Activated naive CD4-positive, alpha-beta T cell treated with anti-CD3 and anti-CD28 coated beads for 36 hours (primary cell): ENCODE measurements at regions not wholly inside any gene's neighbourhood (a gene's known extent, or its start where the extent isn't known, plus 50 kb on each side); places are given as distances from the start of the nearest gene placed in this dataset.

ENCODE experiments used
- CTCF ChIA-PET: fragments of 350-600 bp; sonication (Branson Sonifier 250); formaldehyde crosslinking; loops from one replicate; lab custom pipeline; 2021; ENCODE audit warnings: antibody characterized with exemption; lab: Charles Lee
- DNase-seq: peaks from one replicate; pipeline ENCODE4 v3.0.0-alpha.2; 2020
- H3K27ac Mint-ChIP-seq: one replicate; pipeline ENCODE4 v1.8.0; 2021; ENCODE audit warnings: mild to moderate bottlenecking, mixed read lengths
- H3K27me3 Mint-ChIP-seq: one replicate; pipeline ENCODE4 v1.8.0; 2021; ENCODE audit warnings: low read depth, mixed read lengths
- H3K36me3 Mint-ChIP-seq: one replicate; pipeline ENCODE4 v1.8.0; 2021; ENCODE audit warnings: low read depth, mixed read lengths
- H3K4me1 Mint-ChIP-seq: one replicate; pipeline ENCODE4 v1.8.0; 2021; ENCODE audit warnings: low read depth, mixed read lengths
- H3K4me3 Mint-ChIP-seq: one replicate; pipeline ENCODE4 v1.8.0; 2021; ENCODE audit warnings: mild to moderate bottlenecking, moderate library complexity, mixed read lengths
- H3K9me3 Mint-ChIP-seq: one replicate; pipeline ENCODE4 v1.8.0; 2021; ENCODE audit warnings: mixed read lengths
- intact Hi-C: fragments of 100-400 bp; cut with micrococcal nuclease; formaldehyde crosslinking; loops from one replicate; pipeline ENCODE4 v1.15.1; 2023

GRCh38 chr4:110305455-110305854, 107.0 kb upstream of the ELOVL6 start:
- CTCF ChIA-PET, result no interaction called here
- DNase-seq, result no peak

DNA sequence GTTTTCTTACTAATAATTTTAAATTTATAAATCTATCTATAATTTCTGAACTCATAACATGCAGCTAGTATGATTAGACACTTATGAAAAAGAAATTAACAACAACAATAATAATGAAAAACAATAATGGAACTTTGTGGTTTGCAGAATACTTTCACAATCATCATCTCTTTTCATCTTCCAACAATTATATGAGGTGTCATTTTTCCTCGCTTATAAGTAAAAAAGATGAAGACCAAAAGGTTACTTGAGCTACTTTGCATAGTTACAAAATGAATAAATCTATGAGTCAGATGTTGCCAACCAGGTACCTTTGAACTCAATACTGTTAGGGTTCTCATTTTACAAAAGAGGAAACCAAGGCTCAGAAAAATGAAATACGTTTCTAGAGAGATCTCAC, 98.5 kb upstream of the ELOVL6 start:
- no peaks in the 10 kb centered on the region for H3K36me3 Mint-ChIP-seq
- intact Hi-C loops, result loop anchor here (1.0 to 5.0 kb wide), 10 partner anchors 10 to 868 kb away; partner anchors contain the start of gene MCUB

More at GRCh38 chr4:110305455-110305854, 107.0 kb upstream of the ELOVL6 start:
- intact Hi-C loops, result no loop called here
- peaks cover 34% of the 10 kb centered on the region for H3K27me3 Mint-ChIP-seq
- no peak overlapping the region for H3K4me3 Mint-ChIP-seq
- H3K9me3 Mint-ChIP-seq, result no peaks in the 10 kb centered on the region
- no peak overlapping the region for H3K27ac Mint-ChIP-seq
- no peaks in the 10 kb centered on the region for H3K4me1 Mint-ChIP-seq
- H3K36me3 Mint-ChIP-seq, result no peaks in the 10 kb centered on the region

DNA sequence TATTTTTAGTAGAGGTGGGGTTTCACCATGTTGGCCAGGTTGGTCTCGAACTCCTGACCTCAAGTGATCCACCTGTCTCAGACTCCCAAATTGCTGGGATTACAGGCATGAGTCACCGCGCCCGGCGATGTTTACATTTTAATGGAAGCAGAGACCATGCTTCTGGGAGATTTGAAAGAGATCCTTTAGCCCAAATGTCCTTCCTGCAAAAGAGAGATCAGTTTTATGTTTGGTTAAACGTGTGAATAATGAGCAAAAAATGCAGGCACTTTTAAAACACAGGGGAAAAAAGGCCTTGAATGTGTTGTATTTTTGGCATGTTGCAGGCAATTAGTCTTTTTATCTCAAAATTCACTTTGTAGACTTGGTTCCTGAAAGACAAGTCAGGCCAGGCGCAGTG, 95.8 kb upstream of the ELOVL6 start:
- intact Hi-C loops, result no loop called here
- peaks cover 61% of the 10 kb centered on the region for H3K27me3 Mint-ChIP-seq
- no peak for DNase-seq
- no peak overlapping the region for H3K27ac Mint-ChIP-seq
- H3K4me1 Mint-ChIP-seq, result peaks cover 13% of the 10 kb centered on the region
- H3K9me3 Mint-ChIP-seq, result no peaks in the 10 kb centered on the region
- H3K4me3 Mint-ChIP-seq, result no peak overlapping the region
- CTCF ChIA-PET, result no interaction called here
- no peaks in the 10 kb centered on the region for H3K36me3 Mint-ChIP-seq

More for the DNA sequence above, 98.5 kb upstream of the ELOVL6 start:
- H3K9me3 Mint-ChIP-seq, result no peaks in the 10 kb centered on the region
- no peak overlapping the region for H3K4me3 Mint-ChIP-seq
- H3K27ac Mint-ChIP-seq, result no peak overlapping the region
- CTCF ChIA-PET, result interaction anchor here (1.1 to 1.4 kb wide), 2 partner anchors 98 to 247 kb away, joined by 3 to 4 read pairs; partner anchors contain the start of gene ELOVL6
- H3K27me3 Mint-ChIP-seq, result peaks cover 56% of the 10 kb centered on the region
- DNase-seq, result no peak
- peaks cover 13% of the 10 kb centered on the region for H3K4me1 Mint-ChIP-seq

DNA sequence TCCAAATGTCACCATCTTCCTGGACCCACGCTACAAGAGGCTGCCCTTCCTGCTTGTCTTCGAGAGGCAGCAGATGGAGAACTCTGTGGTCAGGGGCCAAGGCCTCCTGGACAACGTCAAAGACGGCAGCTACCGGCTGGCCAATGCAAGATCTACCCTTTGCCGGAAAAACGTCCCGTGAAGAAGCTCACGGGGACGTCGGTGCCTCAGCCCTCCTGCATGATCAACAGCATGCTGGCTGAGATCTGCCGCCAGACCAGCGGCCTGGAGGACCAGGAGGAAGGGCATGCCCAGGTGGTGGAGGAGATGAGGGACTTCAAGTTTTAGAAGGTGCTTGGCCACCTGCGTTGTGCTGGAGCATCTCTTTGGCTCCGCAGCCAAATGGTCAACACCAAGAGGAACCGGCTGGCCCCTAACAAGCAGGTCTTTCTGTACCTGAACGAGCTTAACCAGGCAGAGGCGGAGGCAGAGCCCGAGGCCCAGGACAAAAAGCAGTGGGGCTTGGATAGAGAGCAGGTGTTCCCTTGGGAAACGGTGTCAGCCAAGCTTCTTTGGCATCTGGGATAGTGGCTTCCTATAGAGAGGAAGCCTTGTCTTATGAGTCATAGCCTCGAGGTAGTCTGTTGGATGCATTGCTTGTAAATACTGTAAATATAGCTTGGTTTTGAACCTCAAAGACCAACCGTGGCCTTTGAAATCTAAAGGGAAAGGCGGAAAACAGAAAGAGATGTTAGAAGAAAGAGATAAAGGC, 94.8 kb upstream of the ELOVL6 start:
- no peaks in the 10 kb centered on the region for H3K9me3 Mint-ChIP-seq
- peaks cover 59% of the 10 kb centered on the region for H3K27me3 Mint-ChIP-seq
- CTCF ChIA-PET, result no interaction called here

GRCh38 chr4:110290511-110290910, 92.1 kb upstream of the ELOVL6 start:
- CTCF ChIA-PET, result interaction anchor here (1.1 to 1.3 kb wide), 2 partner anchors 25 to 241 kb away, joined by 3 read pairs; no protein-coding TSS in a partner anchor
- Mint-ChIP-seq H3K4me1 (peaks cover 8% of the 10 kb centered on the region), H3K27ac (no peak overlapping the region), H3K4me3 (no peak overlapping the region), H3K9me3 (no peaks in the 10 kb centered on the region), H3K27me3 (peaks cover 53% of the 10 kb centered on the region), H3K36me3 (no peaks in the 10 kb centered on the region)
- intact Hi-C loops, result no loop called here
- DNase-seq, result no peak

More for the DNA sequence above, 94.8 kb upstream of the ELOVL6 start:
- Mint-ChIP-seq H3K4me1 (peaks cover 13% of the 10 kb centered on the region), H3K27ac (no peak overlapping the region), H3K36me3 (no peaks in the 10 kb centered on the region), H3K4me3 (no peak overlapping the region)
- DNase-seq, result no peak
- intact Hi-C loops, result no loop called here

DNA sequence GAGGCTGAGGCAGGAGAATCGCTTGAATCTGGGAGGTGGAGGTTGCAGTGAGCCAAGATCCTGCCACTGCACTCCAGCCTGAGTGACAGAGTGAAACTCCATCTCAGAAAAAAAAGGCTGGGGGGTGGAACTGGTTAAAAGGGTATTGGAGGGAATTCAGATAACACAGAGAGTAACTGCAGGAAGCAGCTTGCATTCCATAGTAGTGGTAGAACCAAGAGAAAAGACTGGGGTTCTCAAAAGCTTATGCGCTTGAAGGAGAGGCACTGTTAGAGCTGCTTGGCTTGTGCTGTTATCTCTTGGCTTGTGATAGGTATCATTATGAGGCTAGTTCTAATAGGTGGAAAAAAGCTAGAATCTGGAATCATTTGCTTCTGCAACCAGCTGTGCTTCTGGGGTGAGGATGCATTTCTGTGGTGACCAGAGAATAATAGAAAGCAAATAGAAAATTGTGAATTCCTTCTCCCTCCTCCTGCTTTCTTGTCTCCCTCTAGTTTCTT, 91.2 kb upstream of the ELOVL6 start:
- Mint-ChIP-seq H3K9me3 (no peaks in the 10 kb centered on the region), H3K27ac (no peak overlapping the region), H3K27me3 (peaks cover 49% of the 10 kb centered on the region), H3K4me1 (peaks cover 8% of the 10 kb centered on the region), H3K4me3 (no peak overlapping the region), H3K36me3 (no peaks in the 10 kb centered on the region)
- CTCF ChIA-PET, result interaction anchor here (1.1 to 1.3 kb wide), 2 partner anchors 26 to 240 kb away, joined by 3 read pairs; no protein-coding TSS in a partner anchor
- DNase-seq, result no peak
- intact Hi-C loops, result no loop called here

DNA sequence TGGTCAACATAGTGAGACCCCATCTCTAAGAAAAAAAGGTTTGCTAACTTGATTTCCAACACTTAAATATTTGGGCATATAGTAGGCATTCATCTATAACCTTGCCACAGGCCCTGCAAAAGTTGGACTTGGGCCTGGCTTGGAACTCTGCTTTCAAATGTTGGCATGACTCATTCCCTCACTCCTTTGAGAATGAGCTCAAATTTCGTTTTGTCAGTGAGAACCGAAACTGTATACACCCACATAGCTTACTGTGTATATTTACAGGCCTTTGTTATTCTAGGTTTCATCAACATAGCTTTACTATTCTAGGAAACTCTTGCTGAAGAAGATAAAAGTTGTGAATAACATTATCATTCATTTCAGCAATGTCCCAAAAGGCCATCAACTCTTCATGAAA, 88.7 kb upstream of the ELOVL6 start:
- no peak overlapping the region for H3K27ac Mint-ChIP-seq
- H3K4me1 Mint-ChIP-seq, result peaks cover 8% of the 10 kb centered on the region
- H3K4me3 Mint-ChIP-seq, result no peak overlapping the region
- no peaks in the 10 kb centered on the region for H3K36me3 Mint-ChIP-seq
- no peaks in the 10 kb centered on the region for H3K9me3 Mint-ChIP-seq
- intact Hi-C loops, result loop anchor here (1.0 kb wide), 1 partner anchor 10 kb away; no protein-coding TSS in a partner anchor
- DNase-seq, result peak; percentile 15
- peaks cover 39% of the 10 kb centered on the region for H3K27me3 Mint-ChIP-seq
- CTCF ChIA-PET, result interaction anchor here (0.6 kb wide), 1 partner anchor 99 kb away, joined by 7 read pairs; no protein-coding TSS in a partner anchor

GRCh38 chr4:110278127-110278526, 79.7 kb upstream of the ELOVL6 start:
- H3K27me3 Mint-ChIP-seq, result peaks cover 14% of the 10 kb centered on the region
- CTCF ChIA-PET, result interaction anchor here (1.2 kb wide), 1 partner anchor 272 kb away, joined by 3 read pairs; no protein-coding TSS in a partner anchor

DNA sequence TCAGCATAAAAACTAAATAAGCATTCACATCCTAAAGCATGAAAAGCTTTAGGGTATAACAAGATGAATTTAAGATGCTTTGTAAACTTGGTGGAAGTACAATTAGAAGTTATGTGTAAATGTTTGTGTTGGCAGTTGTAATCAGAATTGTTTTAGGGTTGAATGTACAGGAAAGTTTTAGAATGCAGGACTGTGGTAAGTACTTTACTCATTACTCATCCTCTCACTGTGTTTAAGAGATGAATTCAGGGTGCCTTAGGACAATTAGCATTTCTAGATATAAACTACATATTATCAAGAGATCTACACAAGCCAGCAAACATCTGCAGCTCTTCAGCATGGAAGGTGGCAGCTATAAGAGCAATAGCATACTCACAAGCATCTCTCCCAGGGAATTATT, 77.5 kb upstream of the ELOVL6 start:
- intact Hi-C loops, result no loop called here
- no peak overlapping the region for H3K4me3 Mint-ChIP-seq
- CTCF ChIA-PET, result interaction anchor here (0.5 kb wide), 1 partner anchor 170 kb away, joined by 4 read pairs; no protein-coding TSS in a partner anchor

More at GRCh38 chr4:110278127-110278526, 79.7 kb upstream of the ELOVL6 start:
- H3K36me3 Mint-ChIP-seq, result no peaks in the 10 kb centered on the region
- no peaks in the 10 kb centered on the region for H3K9me3 Mint-ChIP-seq
- intact Hi-C loops, result no loop called here
- no peak overlapping the region for H3K27ac Mint-ChIP-seq
- H3K4me1 Mint-ChIP-seq, result no peaks in the 10 kb centered on the region
- DNase-seq, result no peak
- no peak overlapping the region for H3K4me3 Mint-ChIP-seq

GRCh38 chr4:110271986-110272385, 73.6 kb upstream of the ELOVL6 start:
- no peaks in the 10 kb centered on the region for H3K36me3 Mint-ChIP-seq
- H3K4me3 Mint-ChIP-seq, result no peak overlapping the region
- H3K27me3 Mint-ChIP-seq, result peaks cover 9% of the 10 kb centered on the region
- CTCF ChIA-PET, result no interaction called here
- intact Hi-C loops, result no loop called here
- H3K27ac Mint-ChIP-seq, result no peak overlapping the region
- no peaks in the 10 kb centered on the region for H3K9me3 Mint-ChIP-seq
- no peak for DNase-seq
- peaks cover 3% of the 10 kb centered on the region for H3K4me1 Mint-ChIP-seq

More for the DNA sequence above, 77.5 kb upstream of the ELOVL6 start:
- no peak for DNase-seq
- Mint-ChIP-seq H3K9me3 (no peaks in the 10 kb centered on the region), H3K27me3 (peaks cover 9% of the 10 kb centered on the region), H3K4me1 (no peaks in the 10 kb centered on the region), H3K27ac (no peak overlapping the region), H3K36me3 (no peaks in the 10 kb centered on the region)

GRCh38 chr4:110270492-110271197, 72.2 kb upstream of the ELOVL6 start:
- CTCF ChIA-PET, result no interaction called here
- Mint-ChIP-seq H3K4me3 (no peak overlapping the region), H3K9me3 (no peaks in the 10 kb centered on the region), H3K27ac (no peak overlapping the region), H3K27me3 (peaks cover 13% of the 10 kb centered on the region), H3K36me3 (no peaks in the 10 kb centered on the region), H3K4me1 (peaks cover 3% of the 10 kb centered on the region)
- no peak for DNase-seq
- intact Hi-C loops, result no loop called here

- no peak overlapping the region for H3K27ac Mint-ChIP-seq
- peaks cover 3% of the 10 kb centered on the region for H3K4me1 Mint-ChIP-seq
- H3K36me3 Mint-ChIP-seq, result no peaks in the 10 kb centered on the region
- H3K4me3 Mint-ChIP-seq, result no peak overlapping the region
- H3K27me3 Mint-ChIP-seq, result peaks cover 7% of the 10 kb centered on the region
- intact Hi-C loops, result loop anchor here (1.0 to 2.0 kb wide), 2 partner anchors 29 to 72 kb away; no protein-coding TSS in a partner anchor
- DNase-seq, result no peak
- no peaks in the 10 kb centered on the region for H3K9me3 Mint-ChIP-seq
- CTCF ChIA-PET, result no interaction called here
Measured at GRCh38 chr4:110268790-110269189, 70.4 kb upstream of the ELOVL6 start.
